Ecto neural progenitor cell (in vitro differentiated cells): ENCODE measurements at regions not wholly inside any gene's neighbourhood (a gene's known extent, or its start where the extent isn't known, plus 50 kb on each side); places are given as distances from the start of the nearest gene placed in this dataset.
A peak's percentile ranks its signal among the peaks of the same experiment; 100 is the strongest.

Experiments
- DNase-seq: peaks from one replicate; pipeline ENCODE4 v3.0.0-alpha.2; 2018; ENCODE audit warnings: low spot score

- no peak for DNase-seq
These were observed 1435.7 kb downstream of the UQCRFS1 start for GRCh38 chr19:27777242-27777641.

GRCh38 chr19:27776524-27776923, 1436.4 kb downstream of the UQCRFS1 start:
- no peak for DNase-seq

DNA sequence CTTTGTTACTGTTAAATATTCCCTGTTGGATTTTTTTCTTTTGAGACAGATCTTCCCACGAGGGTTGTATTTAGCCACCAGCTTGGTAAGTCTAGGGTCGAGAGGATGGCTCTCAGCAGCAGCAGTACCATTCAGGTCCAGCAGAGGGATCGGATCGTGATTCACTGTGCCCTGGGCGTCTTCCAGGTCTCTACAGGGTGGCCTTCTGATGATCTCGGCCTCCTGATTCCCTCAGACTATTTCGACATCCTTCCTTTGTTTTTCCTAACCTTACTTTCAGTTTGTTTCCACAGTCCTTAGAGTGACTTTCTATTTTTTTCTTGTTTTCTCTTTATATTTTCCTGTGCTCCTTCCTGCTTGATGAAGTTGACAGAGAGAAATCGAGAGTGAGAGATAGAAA, 1436.9 kb downstream of the UQCRFS1 start:
- DNase-seq, result peak; percentile 17

DNA sequence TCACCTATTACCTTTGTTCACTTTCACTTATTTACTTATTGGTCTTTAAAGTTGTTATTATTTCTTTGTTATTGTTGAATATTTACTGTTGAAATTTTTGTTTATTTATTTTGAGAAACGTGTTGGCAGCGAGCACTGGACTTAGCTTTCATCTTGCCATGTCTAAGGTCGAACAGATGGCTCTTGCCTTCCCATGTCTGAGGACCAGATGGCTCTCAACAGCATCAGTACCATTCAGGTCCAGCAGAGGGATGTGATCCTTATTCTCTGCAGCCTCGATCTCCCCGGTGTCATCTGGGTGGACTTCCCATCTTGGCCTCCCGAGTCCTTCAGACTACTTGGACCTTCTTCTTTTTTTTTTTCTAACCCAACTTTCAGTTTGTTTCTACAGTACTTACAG, 1437.6 kb downstream of the UQCRFS1 start:
- DNase-seq, result no peak

DNA sequence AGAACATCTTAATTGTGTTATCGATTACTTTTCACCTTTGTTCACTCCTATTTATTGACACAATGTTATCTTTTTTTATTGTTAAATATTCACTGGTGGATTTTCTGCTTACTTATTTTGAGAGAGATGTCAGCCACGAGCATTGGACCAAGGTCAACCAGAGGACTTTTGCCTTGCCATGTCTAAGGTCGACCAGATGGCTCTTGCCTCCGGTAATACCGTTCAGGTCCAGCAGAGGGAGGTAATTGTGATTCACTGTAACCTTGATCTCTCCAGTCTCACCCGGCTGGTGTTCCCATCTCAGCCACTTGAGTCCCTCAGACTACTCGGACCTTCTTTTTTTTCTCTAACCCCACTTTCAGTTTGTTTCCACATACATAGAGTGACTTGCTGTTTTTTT, 1438.1 kb downstream of the UQCRFS1 start:
- peak; percentile 24 for DNase-seq

- DNase-seq, result peak; percentile 34
These were observed 1438.6 kb downstream of the UQCRFS1 start for GRCh38 chr19:27774337-27774736.

DNA sequence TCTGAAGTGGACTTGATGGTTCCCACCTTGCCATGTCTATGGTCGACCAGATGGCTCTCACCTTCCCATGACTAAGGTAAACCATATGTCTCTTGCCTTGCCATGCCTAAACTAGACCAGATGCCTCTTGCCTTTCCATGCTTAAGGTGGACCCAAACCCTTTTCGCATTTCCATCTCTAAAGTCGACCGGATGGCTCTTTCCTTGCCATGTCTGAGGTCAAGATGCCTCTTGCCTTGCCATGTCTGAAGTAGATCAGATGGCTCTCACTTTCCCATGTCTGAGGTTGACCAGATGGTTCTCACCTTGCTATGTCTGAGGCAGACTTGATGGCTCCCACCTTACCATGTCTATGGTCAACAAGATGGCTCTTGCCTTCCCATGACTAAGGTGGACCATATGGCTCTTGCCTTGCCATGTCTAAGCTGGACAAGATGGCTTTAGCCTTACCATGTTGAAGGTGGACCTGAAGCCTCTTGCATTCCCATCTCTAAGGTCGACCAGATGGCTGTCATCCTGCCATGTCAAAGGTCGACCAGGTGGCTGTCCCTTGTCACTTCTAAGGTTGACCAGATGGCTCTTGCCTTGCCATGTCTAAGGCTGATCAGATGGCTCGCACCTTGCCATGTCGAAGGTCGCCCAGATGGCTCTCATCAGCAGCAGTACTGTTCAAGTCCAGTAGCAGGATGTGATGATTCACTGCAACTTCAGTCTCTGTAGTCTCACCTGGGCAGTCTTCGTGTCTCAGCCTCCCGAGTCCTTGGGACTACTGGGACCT, 1439.4 kb downstream of the UQCRFS1 start:
- DNase-seq, result peak; percentile 11

DNA sequence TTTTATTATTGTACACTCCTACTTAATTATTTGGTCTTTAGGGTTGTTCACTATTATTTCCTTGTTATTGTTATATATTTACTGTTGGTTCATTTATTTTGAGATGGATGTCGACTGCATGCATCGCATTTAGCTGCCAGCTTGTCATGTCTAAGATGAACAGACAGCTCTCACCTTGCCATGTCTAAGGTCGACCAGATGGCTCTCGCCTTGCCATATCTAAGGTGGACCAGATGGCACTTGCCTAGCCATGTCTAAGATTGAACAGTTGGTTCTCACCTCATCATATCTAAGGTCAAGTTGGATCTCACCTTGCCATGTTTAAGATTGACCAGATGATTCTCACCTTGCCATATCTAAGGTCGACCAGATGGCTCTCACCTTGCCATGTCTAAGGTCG, 1440.9 kb downstream of the UQCRFS1 start:
- DNase-seq, result peak; percentile 6

DNA sequence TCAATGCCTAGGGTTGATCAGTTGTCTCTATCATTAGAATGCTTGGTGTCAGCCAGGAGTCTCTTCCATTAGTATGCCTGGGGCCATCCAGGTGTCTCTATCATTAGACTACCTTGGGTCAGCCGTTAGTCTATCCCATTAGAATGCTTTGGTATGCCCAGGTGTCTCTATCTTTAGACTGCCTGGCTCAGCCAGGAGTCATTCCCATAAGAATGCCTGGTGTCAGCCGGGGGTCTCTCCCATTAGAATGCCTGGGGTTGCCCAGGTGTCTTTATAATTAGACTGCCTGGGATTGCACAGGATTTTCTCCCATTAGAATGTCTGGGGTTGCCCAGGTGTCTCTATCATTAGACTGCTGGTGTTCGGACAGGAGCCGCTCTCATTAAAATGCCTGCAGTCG, 1442.9 kb downstream of the UQCRFS1 start:
- no peak for DNase-seq

DNA sequence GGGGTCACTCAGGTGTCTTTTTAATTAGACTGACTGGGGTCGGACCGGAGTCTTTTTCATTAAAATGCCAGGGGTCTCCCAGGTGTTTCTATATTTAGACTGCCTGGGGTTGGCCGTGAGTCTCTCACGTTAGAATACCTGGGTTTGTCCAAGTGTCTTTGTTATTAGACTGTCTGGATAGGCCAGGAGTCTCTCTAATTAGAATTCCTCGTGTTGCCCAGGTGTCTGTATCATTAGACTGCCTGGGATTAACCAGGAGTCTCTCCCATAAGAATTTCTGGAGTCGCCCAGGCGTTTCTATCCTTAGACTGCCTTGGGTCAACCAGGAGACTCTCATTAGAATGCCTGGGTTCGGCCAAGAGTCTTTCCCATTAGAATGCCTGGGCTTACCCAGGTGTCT, 1445.7 kb downstream of the UQCRFS1 start:
- peak; percentile 7 for DNase-seq

GRCh38 chr19:27765912-27766725, 1446.8 kb downstream of the UQCRFS1 start:
- no peak for DNase-seq

GRCh38 chr19:27765397-27765796, 1447.6 kb downstream of the UQCRFS1 start:
- DNase-seq, result peak; percentile 7

DNA sequence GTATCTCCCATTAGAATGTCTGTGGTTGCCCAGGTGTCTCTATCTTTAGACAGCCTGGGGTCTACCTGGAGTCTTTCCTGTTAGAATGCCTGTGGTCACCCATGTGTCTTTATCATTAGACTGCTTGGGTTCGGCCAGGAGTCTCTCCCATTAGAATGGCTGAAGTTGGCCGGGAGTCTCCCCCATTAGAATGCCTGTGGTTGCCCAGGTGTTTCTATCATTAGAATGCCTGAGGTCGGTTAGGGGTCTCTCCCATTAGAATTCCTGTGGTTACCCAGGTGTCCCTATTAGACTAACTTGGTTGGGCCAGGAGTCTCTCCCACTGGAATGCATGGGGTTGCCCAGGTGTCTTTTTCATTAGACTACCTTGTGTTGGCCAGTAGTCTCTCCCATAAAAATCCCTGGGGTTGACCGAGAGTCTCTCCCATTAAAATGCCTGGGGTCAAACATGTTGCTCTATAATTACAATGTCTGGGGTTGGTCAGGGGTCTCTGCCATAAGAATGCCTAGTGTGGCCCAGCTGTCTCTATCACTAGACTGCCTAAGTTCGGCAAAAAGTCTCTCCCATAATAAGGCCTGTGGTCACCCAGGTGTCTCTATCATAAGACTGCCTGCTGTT, 1448.7 kb downstream of the UQCRFS1 start:
- DNase-seq, result peak; percentile 11

DNA sequence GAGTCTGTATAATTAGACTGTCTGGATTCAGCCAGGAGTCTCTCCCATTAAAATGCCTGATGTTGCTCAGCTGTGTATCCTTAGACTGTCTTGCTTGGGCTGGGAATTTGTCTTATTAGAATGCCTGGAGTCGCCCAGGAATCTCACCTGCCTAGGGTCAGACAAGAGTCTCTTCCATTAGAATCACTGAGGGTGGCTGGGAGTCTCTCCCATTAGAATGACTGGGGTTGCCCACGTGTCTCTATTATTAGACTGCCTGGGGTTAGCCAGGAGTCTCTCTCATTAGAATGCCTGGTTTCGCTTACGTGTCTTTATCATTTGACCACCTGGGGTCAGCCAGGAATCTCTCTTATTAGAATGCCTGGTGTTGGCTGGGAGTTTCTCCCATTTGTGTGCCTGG, 1450.0 kb downstream of the UQCRFS1 start:
- DNase-seq, result no peak

DNA sequence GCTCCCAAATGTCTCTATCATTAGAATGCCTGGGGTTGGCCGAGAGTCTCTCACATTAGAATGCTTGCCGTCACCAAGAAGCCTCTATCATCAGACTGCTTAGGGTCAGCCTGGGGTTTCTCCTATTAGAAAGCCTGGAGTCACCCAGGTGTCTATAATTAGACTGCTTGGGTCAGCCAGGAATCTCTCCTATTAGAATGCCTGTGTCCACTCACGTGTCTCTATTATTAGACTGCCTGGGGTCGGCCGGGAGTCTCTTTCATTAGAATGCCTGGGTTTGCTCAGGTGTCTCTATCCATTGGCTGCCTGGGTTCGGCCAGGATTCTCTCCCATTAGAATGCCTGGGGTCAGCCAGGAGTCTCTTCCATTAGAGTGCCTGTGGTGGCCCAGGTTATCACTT, 1453.1 kb downstream of the UQCRFS1 start:
- no peak for DNase-seq

- DNase-seq, result no peak
These were observed 1454.1 kb downstream of the UQCRFS1 start for GRCh38 chr19:27758626-27759505.

DNA sequence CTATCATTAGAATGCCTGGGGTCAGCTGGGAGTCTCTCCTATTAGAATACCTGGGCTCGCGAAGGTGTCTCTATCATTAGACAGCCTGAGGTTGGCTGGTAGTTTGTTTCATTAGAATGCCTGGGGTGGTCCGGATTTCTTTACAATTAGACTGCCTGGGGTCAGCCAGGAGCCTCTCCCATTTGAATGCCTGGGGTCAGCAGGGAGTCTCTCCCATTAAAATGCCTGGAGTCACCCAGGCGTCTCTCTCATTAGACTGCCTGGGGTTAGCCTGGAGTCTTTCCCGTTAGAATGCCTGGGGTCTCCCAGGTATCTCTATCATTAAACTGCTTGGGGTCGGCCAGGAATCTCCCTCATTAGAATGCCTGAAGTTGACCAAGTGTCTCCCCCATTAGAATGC, 1458.3 kb downstream of the UQCRFS1 start:
- DNase-seq, result no peak

GRCh38 chr19:27753622-27754021, 1459.3 kb downstream of the UQCRFS1 start:
- no peak for DNase-seq

DNA sequence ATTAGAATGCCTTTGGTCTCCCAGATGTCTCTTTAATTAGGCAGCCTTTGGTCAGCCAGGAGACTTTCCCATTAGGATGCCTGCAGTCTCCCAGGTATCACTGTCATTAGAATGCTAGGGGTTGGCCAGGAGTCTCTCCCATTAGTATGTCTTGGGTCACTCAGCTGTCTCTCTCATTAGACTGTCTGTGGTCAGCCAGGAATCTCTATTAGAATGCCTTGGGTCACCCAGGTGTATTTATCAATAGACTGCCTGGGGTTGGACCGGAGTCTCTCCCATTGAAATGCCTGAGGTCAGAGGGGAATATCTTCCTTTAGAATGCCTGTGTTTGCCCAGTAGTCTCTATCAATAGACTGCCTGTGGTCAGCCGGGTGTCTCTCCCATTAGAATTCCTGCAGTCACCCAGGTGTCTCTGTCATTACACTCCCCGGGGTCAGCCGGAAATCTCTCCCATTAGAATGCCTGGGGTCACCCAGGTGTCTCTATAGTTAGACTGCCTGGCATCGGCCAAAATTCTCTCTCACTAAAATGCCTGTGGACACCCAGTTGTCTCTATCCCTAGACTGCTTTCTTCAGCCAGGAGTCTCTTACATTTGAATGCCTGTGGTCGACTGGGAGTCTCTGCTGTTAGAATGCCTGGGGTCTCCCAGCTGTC, 1460.3 kb downstream of the UQCRFS1 start:
- DNase-seq, result no peak

DNA sequence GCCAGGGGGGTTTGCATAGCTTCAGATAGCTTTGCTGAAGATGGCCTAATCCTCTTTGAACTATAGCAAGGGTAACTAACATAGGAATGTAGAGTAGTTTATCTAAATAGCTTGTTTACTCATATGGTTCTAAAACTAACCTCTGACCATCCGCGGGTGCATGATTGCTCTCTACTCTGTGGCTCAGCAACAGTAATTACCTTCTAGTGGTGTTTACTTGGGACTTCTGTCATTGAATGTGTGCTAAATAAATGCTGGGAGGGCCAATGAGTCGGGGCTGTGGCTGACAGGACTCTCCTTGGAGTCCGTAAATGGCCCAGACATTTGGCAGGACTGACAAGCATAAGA, 1461.9 kb downstream of the UQCRFS1 start:
- DNase-seq, result no peak

- DNase-seq, result no peak
These were observed 1462.4 kb downstream of the UQCRFS1 start for GRCh38 chr19:27750391-27751043.
